Neuronal stem cell (in vitro differentiated cells): ENCODE measurements at regions not wholly inside any gene's neighbourhood (a gene's known extent, or its start where the extent isn't known, plus 50 kb on each side); places are given as distances from the start of the nearest gene placed in this dataset.

ENCODE experiments used
- DNase-seq: peaks from one replicate; pipeline ENCODE4 v3.0.0-alpha.2; 2013; ENCODE audit warnings: low spot score
- H2AFZ ChIP-seq: one replicate; pipeline ENCODE4 v1.6.1; 2013; ENCODE audit warnings: mild to moderate bottlenecking, low read length, inconsistent platforms
- H2AK5ac ChIP-seq: 2 replicates; pipeline ENCODE4 v1.6.1; 2013; ENCODE audit warnings: low read depth, mild to moderate bottlenecking, inconsistent platforms, low read length, moderate library complexity, mixed read lengths
- H2BK120ac ChIP-seq: 2 replicates; pipeline ENCODE4 v1.6.1; 2013; ENCODE audit warnings: low read depth, mild to moderate bottlenecking, inconsistent platforms, low read length, moderate library complexity, mixed read lengths
- H2BK12ac ChIP-seq: one replicate; pipeline ENCODE4 v1.6.1; 2013; ENCODE audit warnings: low read length, inconsistent platforms
- H2BK15ac ChIP-seq: 2 replicates; pipeline ENCODE4 v1.6.1; 2013; ENCODE audit warnings: mild to moderate bottlenecking, low read length, inconsistent platforms, mixed read lengths
- H2BK5ac ChIP-seq: one replicate; pipeline ENCODE4 v1.6.1; 2013; ENCODE audit warnings: inconsistent platforms, mild to moderate bottlenecking, low read length, moderate library complexity
- H3K14ac ChIP-seq: one replicate; pipeline ENCODE4 v1.6.1; 2013; ENCODE audit warnings: low read length, inconsistent platforms
- H3K18ac ChIP-seq: 2 replicates; pipeline ENCODE4 v1.6.1; 2013; ENCODE audit warnings: low read length, inconsistent platforms
- H3K23ac ChIP-seq: 2 replicates; pipeline ENCODE4 v1.6.1; 2013; ENCODE audit warnings: low read depth, mild to moderate bottlenecking, mixed read lengths, low read length, inconsistent platforms; ENCODE audit not compliant: poor library complexity
- H3K27ac ChIP-seq: replicated peaks from 3 replicates; pipeline ENCODE4 v1.5.1; 2013; ENCODE audit warnings: low read length, inconsistent platforms
- H3K27me3 ChIP-seq, 3 experiments: 2 replicates each; pipeline ENCODE4 v1.6.1; 2013; ENCODE audit warnings: low read length in 3 of 3, mild to moderate bottlenecking in 2 of 3, inconsistent platforms in 1 of 3, low read depth in 1 of 3, mixed read lengths in 1 of 3, moderate library complexity in 1 of 3; ENCODE audit not compliant: control insufficient read depth in 3 of 3, insufficient read depth in 3 of 3
- H3K36me3 ChIP-seq, 2 donors: replicated peaks in 1 of 2; 2 replicates each; pipeline ENCODE4 v1.6.1; 2013; ENCODE audit warnings: low read length in 2 of 2; ENCODE audit not compliant: control insufficient read depth in 2 of 2, insufficient read depth in 2 of 2
- H3K4ac ChIP-seq: 2 replicates; pipeline ENCODE4 v1.6.1; 2013; ENCODE audit warnings: inconsistent platforms, mild to moderate bottlenecking, low read length, moderate library complexity
- H3K4me1 ChIP-seq, 2 donors: 1 replicate in 1 of 2; 2 replicates in 1 of 2; pipeline ENCODE4 v1.6.1; 2013; ENCODE audit warnings: low read length in 2 of 2, low read depth in 1 of 2; ENCODE audit not compliant: control insufficient read depth in 2 of 2, insufficient read depth in 1 of 2
- H3K4me2 ChIP-seq: one replicate; pipeline ENCODE4 v1.6.1; 2013; ENCODE audit warnings: mild to moderate bottlenecking, low read length, inconsistent platforms; ENCODE audit not compliant: insufficient read depth, poor library complexity, severe bottlenecking
- H3K4me3 ChIP-seq, 2 donors: 2 replicates each; pipeline ENCODE4 v1.5.1; 2013; ENCODE audit warnings: low read length in 2 of 2, mild to moderate bottlenecking in 2 of 2, inconsistent platforms in 1 of 2, moderate library complexity in 1 of 2
- H3K79me1 ChIP-seq: one replicate; pipeline ENCODE4 v1.6.1; 2013; ENCODE audit warnings: low read depth, mild to moderate bottlenecking, inconsistent platforms, low read length, moderate library complexity
- H3K9ac ChIP-seq: one replicate; pipeline ENCODE4 v1.6.1; 2013; ENCODE audit warnings: mild to moderate bottlenecking, low read depth, low read length, inconsistent platforms; ENCODE audit not compliant: poor library complexity
- H3K9me3 ChIP-seq, 2 donors: replicated peaks in 1 of 2; 2 replicates each; pipeline versions ENCODE3 to v1.6.1; 2013; ENCODE audit warnings: low read length in 2 of 2, mild to moderate bottlenecking in 2 of 2, inconsistent platforms in 1 of 2, low read depth in 1 of 2, mixed read lengths in 1 of 2, moderate library complexity in 1 of 2; ENCODE audit not compliant: control insufficient read depth in 2 of 2, insufficient read depth in 1 of 2
- H4K8ac ChIP-seq: one replicate; pipeline ENCODE4 v1.6.1; 2013; ENCODE audit warnings: low read depth, mild to moderate bottlenecking, inconsistent platforms, low read length, moderate library complexity
- H4K91ac ChIP-seq: one replicate; pipeline ENCODE4 v1.6.1; 2013; ENCODE audit warnings: low read length, low read depth, mild to moderate bottlenecking, inconsistent platforms; ENCODE audit not compliant: poor library complexity
- WGBS, 2 donors: extraction: QIAGEN DNeasy Blood & Tissue Kit; methylation state at CpG; one replicate each; pipeline ENCODE4 v1.1.7; 2013; ENCODE audit warnings: missing lambda C conversion rate in 2 of 2, mixed read lengths in 1 of 2; ENCODE audit not compliant: insufficient read length in 2 of 2, insufficient replicate concordance in 1 of 2; ENCODE audit errors: extremely low coverage in 2 of 2; 5-methylcytosine and 5-hydroxymethylcytosine counted together

GRCh38 chr6:163759542-163759941 is 345.0 kb downstream of the QKI start:
- Histone ChIP-seq H2BK120ac (no peak overlapping the region), H3K23ac (no peak overlapping the region), H4K91ac (no peak overlapping the region), H3K9me3 (peaks cover 0 to 5% of the 10 kb centered on the region in 2 donors), H3K27ac (no peak overlapping the region), H2BK12ac (no peak overlapping the region), H3K4me2 (no peak overlapping the region), H3K27me3 (no peaks in the 10 kb centered on the region), H2BK5ac (no peak overlapping the region), H3K79me1 (no peaks in the 10 kb centered on the region), H3K9ac (no peak overlapping the region), H3K4me1 (peaks cover 2 to 3% of the 10 kb centered on the region in 2 donors), H2BK15ac (no peak overlapping the region), H3K4ac (no peak overlapping the region), H2AK5ac (no peak overlapping the region), H4K8ac (no peak overlapping the region), H3K36me3 (no peaks in the 10 kb centered on the region), H3K18ac (no peak overlapping the region), H3K4me3 (no peak overlapping the region), H2AFZ (no peak overlapping the region), H3K14ac (no peak overlapping the region)
- no peak for DNase-seq
- WGBS, 2 donors: no CpG with 5 or more reads among the region's 5 CpGs

- H3K4me3 ChIP-seq: no peak overlapping the region
- H3K4me2 ChIP-seq: no peak overlapping the region
- no peaks in the 10 kb centered on the region for H3K36me3 ChIP-seq
- H2BK15ac ChIP-seq: no peak overlapping the region
- no peak overlapping the region for H3K4ac ChIP-seq
- peaks cover 3 to 10% of the 10 kb centered on the region in 2 donors for H3K9me3 ChIP-seq
- H4K8ac ChIP-seq: no peak overlapping the region
- H2BK12ac ChIP-seq: no peak overlapping the region
- H3K23ac ChIP-seq: no peak overlapping the region
- H2BK120ac ChIP-seq: no peak overlapping the region
- H3K27ac ChIP-seq: no peak overlapping the region
- H3K79me1 ChIP-seq: no peaks in the 10 kb centered on the region
- H2AFZ ChIP-seq: no peak overlapping the region
- DNase-seq: no peak
- H3K9ac ChIP-seq: no peak overlapping the region
- H2AK5ac ChIP-seq: no peak overlapping the region
- no peaks in the 10 kb centered on the region for H3K27me3 ChIP-seq
- H4K91ac ChIP-seq: no peak overlapping the region
- H3K18ac ChIP-seq: no peak overlapping the region
- no peak overlapping the region for H2BK5ac ChIP-seq
- no peak overlapping the region for H3K14ac ChIP-seq
- H3K4me1 ChIP-seq: no peaks in the 10 kb centered on the region
Measured at GRCh38 chr6:163757520-163757919, 343.0 kb downstream of the QKI start.

- no peak overlapping the region for H3K23ac ChIP-seq
- H2BK15ac ChIP-seq: no peak overlapping the region
- H3K4me3 ChIP-seq: no peak overlapping the region
- no peaks in the 10 kb centered on the region for H3K79me1 ChIP-seq
- no peaks in the 10 kb centered on the region for H3K27me3 ChIP-seq
- H3K4ac ChIP-seq: no peak overlapping the region
- no peak overlapping the region for H3K4me2 ChIP-seq
- no peak overlapping the region for H3K27ac ChIP-seq
- DNase-seq: no peak
- no peak overlapping the region for H2BK12ac ChIP-seq
- H3K18ac ChIP-seq: no peak overlapping the region
- H2AFZ ChIP-seq: no peak overlapping the region
- H3K9ac ChIP-seq: no peak overlapping the region
- H3K36me3 ChIP-seq: no peaks in the 10 kb centered on the region
- no peak overlapping the region for H2AK5ac ChIP-seq
- WGBS, 2 donors: no CpG with 5 or more reads among the region's 4 CpGs
- no peak overlapping the region for H3K14ac ChIP-seq
- no peak overlapping the region for H2BK5ac ChIP-seq
- H2BK120ac ChIP-seq: no peak overlapping the region
- H3K9me3 ChIP-seq: peaks cover 3 to 10% of the 10 kb centered on the region in 2 donors
- no peak overlapping the region for H4K8ac ChIP-seq
- H3K4me1 ChIP-seq: peaks cover 0 to 2% of the 10 kb centered on the region in 2 donors
- no peak overlapping the region for H4K91ac ChIP-seq
Measured at GRCh38 chr6:163756079-163756478, 341.6 kb downstream of the QKI start.

- Histone ChIP-seq H4K8ac (no peak overlapping the region), H2AK5ac (no peak overlapping the region), H4K91ac (no peak overlapping the region), H3K4me2 (no peak overlapping the region), H2AFZ (no peak overlapping the region), H3K14ac (no peak overlapping the region), H3K27ac (no peak overlapping the region), H2BK5ac (no peak overlapping the region), H2BK12ac (no peak overlapping the region), H2BK15ac (no peak overlapping the region), H3K4ac (no peak overlapping the region), H3K9ac (no peak overlapping the region), H3K9me3 (peaks cover 3 to 10% of the 10 kb centered on the region in 2 donors), H2BK120ac (no peak overlapping the region), H3K4me3 (no peak overlapping the region), H3K36me3 (no peaks in the 10 kb centered on the region), H3K23ac (no peak overlapping the region), H3K79me1 (no peaks in the 10 kb centered on the region), H3K27me3 (no peaks in the 10 kb centered on the region), H3K18ac (no peak overlapping the region), H3K4me1 (peaks cover 0 to 8% of the 10 kb centered on the region in 2 donors)
- no CpG with 5 or more reads among the region's 5 CpGs for WGBS, 2 donors
- no peak for DNase-seq
Measured at GRCh38 chr6:163754866-163755265, 340.3 kb downstream of the QKI start.
